Ascending aorta (tissue), 2 donors: ENCODE measurements at regions not wholly inside any gene's neighbourhood (a gene's known extent, or its start where the extent isn't known, plus 50 kb on each side); places are given as distances from the start of the nearest gene placed in this dataset.

ENCODE experiments used
- DNase-seq, 2 donors: peaks; one replicate each; pipeline ENCODE4 v3.0.0-alpha.2; 2019; ENCODE audit warnings: low spot score in 2 of 2
- H3K27ac ChIP-seq, 2 donors: fragments of 200-600 bp; sonication (generic); one replicate each; pipeline ENCODE4 v1.5.1; 2016 to 2017; ENCODE audit warnings: mild to moderate bottlenecking in 1 of 2
- H3K27me3 ChIP-seq: fragments of 200-600 bp; sonication (generic); one replicate; pipeline ENCODE4 v1.5.1; 2017
- H3K36me3 ChIP-seq, 2 donors: fragments of 200-600 bp; sonication (generic); one replicate each; pipeline ENCODE4 v1.5.1; 2016
- H3K4me1 ChIP-seq, 2 donors: fragments of 200-600 bp; sonication (generic); one replicate each; pipeline ENCODE4 v1.5.1; 2016 to 2017; ENCODE audit warnings: mild to moderate bottlenecking in 1 of 2
- H3K4me3 ChIP-seq, 2 donors: fragments of 200-600 bp; sonication (generic); one replicate each; pipeline ENCODE4 v1.5.1; 2016 to 2017; ENCODE audit warnings: mild to moderate bottlenecking in 1 of 2
- H3K9me3 ChIP-seq, 2 donors: fragments of 200-600 bp; sonication (generic); one replicate each; pipeline ENCODE4 v1.5.1; 2016
- intact Hi-C: fragments of 100-400 bp; cut with DNase I; formaldehyde crosslinking; loops from one replicate; pipeline ENCODE4 v1.15.1; 2023
- TF ChIP-seq, protein P1 (sequence below), 3 experiments: fragments of 200-600 bp in 2 of 3; fragments of 450-650 bp in 1 of 3; sonication (generic) in 2 of 3; IDR thresholded peaks; one replicate each; pipeline ENCODE4 v1.5.1; 2016 to 2019; ENCODE audit warnings: antibody characterized with exemption in 3 of 3, mild to moderate bottlenecking in 1 of 3, moderate library complexity in 1 of 3

DNA sequence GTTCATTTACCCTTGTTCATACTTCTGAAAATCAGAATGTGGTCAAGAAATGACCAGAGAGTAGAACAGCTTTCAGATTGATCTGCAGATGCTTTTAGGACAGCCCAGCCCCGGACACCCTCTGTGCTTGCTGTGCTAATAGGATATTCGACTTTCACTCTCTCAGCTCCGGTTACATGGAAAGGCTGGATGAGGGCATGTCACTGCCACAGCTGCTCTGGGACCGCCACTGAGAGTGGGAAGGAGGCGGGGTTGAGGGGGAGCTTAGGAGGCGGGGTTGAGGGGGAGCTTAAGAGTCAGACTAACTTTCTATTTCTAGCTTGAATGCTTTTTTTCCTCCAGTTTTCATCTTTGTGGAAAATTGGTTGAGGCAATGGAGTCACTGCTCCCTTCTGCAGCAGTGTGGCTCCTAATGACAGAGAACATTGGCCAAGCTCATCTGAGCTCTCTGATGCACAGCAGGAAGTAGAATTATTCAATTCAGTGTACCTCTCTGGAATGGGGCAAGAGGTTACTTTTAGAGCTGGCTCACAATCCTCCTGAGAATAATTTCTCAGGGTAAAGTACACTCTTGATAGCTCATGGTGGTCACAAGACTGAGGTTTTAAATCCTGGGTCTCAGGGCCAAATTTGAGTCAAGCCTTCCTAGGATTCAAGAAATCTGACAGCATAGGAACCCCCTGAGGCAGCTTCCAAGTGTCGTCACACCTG lies 74.6 kb upstream of the NPAS1 start:
- no peaks in the 10 kb centered on the region for H3K27me3 ChIP-seq
- peaks cover 3 to 43% of the 10 kb centered on the region in 2 donors for H3K4me1 ChIP-seq
- peak overlapping the region in 1 of 2 donors; percentile 37 for H3K4me3 ChIP-seq
- intact Hi-C loops: loop anchor here (2.0 to 5.0 kb wide), 2 partner anchors 32 to 48 kb away; no protein-coding TSS in a partner anchor
- TF ChIP-seq, protein P1, sequence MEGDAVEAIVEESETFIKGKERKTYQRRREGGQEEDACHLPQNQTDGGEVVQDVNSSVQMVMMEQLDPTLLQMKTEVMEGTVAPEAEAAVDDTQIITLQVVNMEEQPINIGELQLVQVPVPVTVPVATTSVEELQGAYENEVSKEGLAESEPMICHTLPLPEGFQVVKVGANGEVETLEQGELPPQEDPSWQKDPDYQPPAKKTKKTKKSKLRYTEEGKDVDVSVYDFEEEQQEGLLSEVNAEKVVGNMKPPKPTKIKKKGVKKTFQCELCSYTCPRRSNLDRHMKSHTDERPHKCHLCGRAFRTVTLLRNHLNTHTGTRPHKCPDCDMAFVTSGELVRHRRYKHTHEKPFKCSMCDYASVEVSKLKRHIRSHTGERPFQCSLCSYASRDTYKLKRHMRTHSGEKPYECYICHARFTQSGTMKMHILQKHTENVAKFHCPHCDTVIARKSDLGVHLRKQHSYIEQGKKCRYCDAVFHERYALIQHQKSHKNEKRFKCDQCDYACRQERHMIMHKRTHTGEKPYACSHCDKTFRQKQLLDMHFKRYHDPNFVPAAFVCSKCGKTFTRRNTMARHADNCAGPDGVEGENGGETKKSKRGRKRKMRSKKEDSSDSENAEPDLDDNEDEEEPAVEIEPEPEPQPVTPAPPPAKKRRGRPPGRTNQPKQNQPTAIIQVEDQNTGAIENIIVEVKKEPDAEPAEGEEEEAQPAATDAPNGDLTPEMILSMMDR (IDR thresholded peaks at IDR 0.05): no peak
- peak; percentile 28 to 87 for DNase-seq
- no peaks in the 10 kb centered on the region for H3K36me3 ChIP-seq
- no peaks in the 10 kb centered on the region for H3K9me3 ChIP-seq
- peak overlapping the region; percentile 86 to 87 for H3K27ac ChIP-seq

DNA sequence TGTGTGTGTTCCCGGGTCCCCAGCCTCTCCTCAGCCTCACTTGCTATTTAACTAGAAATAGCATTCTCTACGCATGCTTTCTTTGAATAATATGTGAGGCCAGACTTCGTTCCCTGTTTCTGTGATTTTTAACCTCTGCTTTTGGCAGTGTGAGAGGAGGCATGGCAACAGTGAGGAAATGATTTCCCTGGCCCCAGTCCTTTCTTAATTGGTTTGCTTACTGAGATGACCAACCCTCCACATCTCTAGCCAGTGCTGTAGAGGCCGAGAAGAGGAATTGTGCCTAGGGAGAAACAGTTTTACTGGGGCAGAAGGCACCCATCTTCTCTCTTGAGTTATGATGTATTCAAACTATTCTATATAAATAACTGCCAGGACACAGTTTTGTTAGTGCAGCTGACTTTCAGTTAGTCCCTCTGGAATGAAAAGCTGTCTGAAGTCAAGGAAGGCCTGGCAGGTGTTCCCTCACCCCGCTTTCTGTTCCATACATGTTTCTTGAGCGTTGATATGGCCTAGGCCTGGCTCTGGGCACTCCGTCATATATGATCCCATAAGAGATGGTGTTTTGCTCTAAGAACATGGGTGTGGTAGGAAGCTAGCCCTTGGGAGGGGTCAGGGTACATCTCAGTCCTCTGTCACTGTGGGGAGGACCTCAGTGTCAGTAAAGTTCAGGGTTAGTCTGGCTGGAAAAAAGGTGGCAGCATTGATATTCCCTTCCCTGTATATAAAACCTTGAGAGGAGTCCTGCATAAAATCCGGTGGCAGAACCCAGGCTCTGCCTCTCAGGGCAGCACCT lies 73.7 kb upstream of the NPAS1 start:
- Histone ChIP-seq H3K27ac (peak overlapping the region; percentile 86 to 87), H3K4me1 (peaks cover 3 to 49% of the 10 kb centered on the region in 2 donors), H3K36me3 (no peaks in the 10 kb centered on the region), H3K27me3 (no peaks in the 10 kb centered on the region), H3K9me3 (no peaks in the 10 kb centered on the region), H3K4me3 (peak overlapping the region in 1 of 2 donors; percentile 37)
- intact Hi-C loops: loop anchor here (2.0 to 5.0 kb wide), 2 partner anchors 31 to 49 kb away; no protein-coding TSS in a partner anchor
- TF ChIP-seq, protein P1 (IDR thresholded peaks at IDR 0.05): no peak
- peak in 1 of 2 donors; percentile 71 for DNase-seq

DNA sequence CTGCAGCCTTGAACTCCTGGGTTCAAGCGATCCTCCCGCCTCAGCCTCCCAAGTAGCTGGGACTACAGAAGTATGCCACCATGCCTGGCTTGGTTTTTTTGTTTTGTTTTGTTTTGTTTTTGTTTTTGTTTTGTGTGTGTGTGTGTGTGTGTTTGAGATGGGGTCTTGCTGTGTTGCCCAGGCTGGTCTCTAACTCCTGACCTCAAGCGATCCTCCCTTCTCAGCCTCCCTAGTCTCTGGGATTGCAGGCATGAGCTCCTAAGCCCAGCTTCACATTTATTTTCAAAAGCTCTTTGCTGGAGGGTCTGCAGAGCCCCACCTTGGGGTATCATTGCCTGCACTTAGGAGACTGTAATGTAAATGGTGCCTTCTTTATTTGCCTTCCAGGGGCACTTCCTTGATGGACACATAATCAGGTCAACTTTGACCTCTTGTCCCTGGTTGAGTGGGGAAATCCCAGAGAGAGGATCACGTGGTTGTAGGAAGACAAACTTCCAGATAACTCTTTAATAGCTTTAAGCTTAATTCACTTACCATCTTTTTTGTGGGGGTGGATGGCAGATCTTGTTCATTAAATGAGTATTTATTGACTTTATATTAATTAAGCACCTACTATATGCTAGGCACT lies 72.9 kb upstream of the NPAS1 start:
- no peak for DNase-seq
- Histone ChIP-seq H3K4me1 (peaks cover 3 to 54% of the 10 kb centered on the region in 2 donors), H3K4me3 (no peak overlapping the region), H3K27ac (peak overlapping the region; percentile 86 to 87), H3K36me3 (no peaks in the 10 kb centered on the region), H3K9me3 (no peaks in the 10 kb centered on the region), H3K27me3 (no peaks in the 10 kb centered on the region)
- intact Hi-C loops: loop anchor here (5.0 kb wide), 1 partner anchor 49 kb away; no protein-coding TSS in a partner anchor
- TF ChIP-seq, protein P1 (IDR thresholded peaks at IDR 0.05): no peak

DNA sequence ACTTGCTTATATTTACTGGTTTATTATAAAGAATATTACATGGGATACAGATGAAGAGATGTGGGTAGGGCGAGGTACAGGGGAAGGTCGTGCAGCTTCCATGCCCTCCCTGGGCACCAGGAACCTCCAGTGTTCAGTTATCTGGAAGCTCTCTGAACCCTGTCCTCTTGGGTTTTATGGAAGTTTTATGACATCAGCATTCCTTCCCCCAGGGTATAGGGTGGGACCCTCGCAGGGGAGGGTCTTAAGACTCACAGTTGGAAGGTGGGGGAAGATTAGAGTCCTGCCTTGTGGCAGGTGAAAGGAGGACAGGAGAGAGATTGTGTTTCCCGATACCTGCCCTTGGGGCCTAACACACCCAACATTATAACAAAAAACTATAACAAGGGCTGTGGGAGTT lies 71.8 kb upstream of the NPAS1 start:
- intact Hi-C loops: loop anchor here (5.0 kb wide), 1 partner anchor 51 kb away; no protein-coding TSS in a partner anchor
- Histone ChIP-seq H3K27me3 (no peaks in the 10 kb centered on the region), H3K4me3 (no peak overlapping the region), H3K36me3 (no peaks in the 10 kb centered on the region), H3K9me3 (no peaks in the 10 kb centered on the region), H3K4me1 (peaks cover 3 to 61% of the 10 kb centered on the region in 2 donors), H3K27ac (peak overlapping the region; percentile 86 to 87)
- DNase-seq: no peak
- TF ChIP-seq, protein P1 (IDR thresholded peaks at IDR 0.05): no peak

DNA sequence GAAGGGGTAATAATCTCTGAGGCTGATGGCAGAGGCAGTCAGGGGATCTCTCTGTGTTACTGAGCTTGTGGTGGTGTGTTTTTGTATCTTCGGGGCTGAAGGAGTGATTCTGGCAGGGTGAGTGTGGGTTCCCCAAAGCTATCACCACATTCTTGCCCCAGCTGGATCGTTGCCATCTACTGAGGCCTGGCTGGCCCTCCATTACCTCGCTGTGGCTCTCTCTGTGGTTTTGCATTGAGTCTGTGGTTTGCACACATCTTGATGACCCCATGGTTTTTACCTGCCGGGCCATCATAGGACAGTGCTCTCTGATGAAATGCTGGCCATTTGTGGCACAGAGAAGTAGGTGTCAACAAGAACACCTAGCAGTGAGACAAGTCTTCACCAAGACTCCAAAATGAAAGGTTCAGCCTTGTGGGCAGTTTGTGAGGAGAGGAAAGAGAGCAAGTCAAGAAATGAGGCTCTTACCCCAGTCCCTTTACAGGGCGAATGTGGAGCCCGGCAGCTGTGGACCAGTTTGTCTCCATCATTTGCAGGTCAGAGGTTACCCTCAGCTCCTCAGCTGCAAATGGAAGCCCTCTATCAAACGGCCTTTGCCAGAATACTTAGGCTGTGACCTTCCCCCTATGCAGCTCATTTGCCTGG lies 69.0 kb upstream of the NPAS1 start:
- no peaks in the 10 kb centered on the region for H3K36me3 ChIP-seq
- H3K27ac ChIP-seq: peak overlapping the region; percentile 16 to 36
- no peaks in the 10 kb centered on the region for H3K27me3 ChIP-seq
- TF ChIP-seq, protein P1 (IDR thresholded peaks at IDR 0.05): no peak
- H3K9me3 ChIP-seq: no peaks in the 10 kb centered on the region
- DNase-seq: no peak
- H3K4me1 ChIP-seq: peaks cover 3 to 49% of the 10 kb centered on the region in 2 donors
- intact Hi-C loops: no loop called here
- H3K4me3 ChIP-seq: no peak overlapping the region
